HL-60/S4 treated with phorbol 12-myristate 13-acetate at 8.2 ng/mL for 4 days and 3 days (cell line): ENCODE measurements at regions not wholly inside any gene's neighbourhood (a gene's known extent, or its start where the extent isn't known, plus 50 kb on each side); places are given as distances from the start of the nearest gene placed in this dataset.

Experiments used
- in situ Hi-C: fragments of 300-500 bp; cut with MboI; formaldehyde crosslinking; loops from 2 replicates; pipeline ENCODE4 v1.15.0; 2022; ENCODE audit warnings: low sequenced_read_pairs

- in situ Hi-C loops: no loop called here
These were observed 61.9 kb upstream of the KCNG1 start for GRCh38 chr20:51084593-51085377.

GRCh38 chr20:51083447-51083846 is 60.5 kb upstream of the KCNG1 start:
- in situ Hi-C loops: no loop called here

- in situ Hi-C loops: no loop called here
These were observed 60.1 kb upstream of the KCNG1 start for GRCh38 chr20:51082988-51083387.

- in situ Hi-C loops: no loop called here
These were observed 57.6 kb upstream of the KCNG1 start for GRCh38 chr20:51080516-51080915.

- in situ Hi-C loops: no loop called here
These were observed 56.6 kb upstream of the KCNG1 start for GRCh38 chr20:51079488-51079887.

GRCh38 chr20:51077686-51078060 is 54.8 kb upstream of the KCNG1 start:
- in situ Hi-C loops: no loop called here

GRCh38 chr20:51076786-51077685 is 54.1 kb upstream of the KCNG1 start:
- in situ Hi-C loops: no loop called here

- in situ Hi-C loops: no loop called here
These were observed 51.2 kb upstream of the KCNG1 start for GRCh38 chr20:51074062-51074461.
